ENCODE measurements at regions not wholly inside any gene's neighbourhood (a gene's known extent, or its start where the extent isn't known, plus 50 kb on each side); places are given as distances from the start of the nearest gene placed in this dataset.
A peak's percentile ranks its signal among the peaks of the same experiment; 100 is the strongest.

GRCh38 chr3:167188592-167188991 is 191.5 kb downstream of the ZBBX start:
- peak; percentile 69 for ATAC-seq
- H3K27ac ChIP-seq = no peak overlapping the region
- TF ChIP-seq CTCF (IDR thresholded peaks at IDR 0.05) (no peak), POLR2A (IDR thresholded peaks at IDR 0.05) (no peak)
- H3K9me3 ChIP-seq = no peaks in the 10 kb centered on the region
- H3K36me3 ChIP-seq (replicated peaks in 1 of 2; ENCODE audit: insufficient read depth in 1 of 2, low read depth in 2 of 2) = no peaks in the 10 kb centered on the region
- H3K4me3 ChIP-seq = no peak overlapping the region
- DNase-seq = no peak
- intact Hi-C loops (cut with DNase I) = no loop called here
- peaks cover 5% of the 10 kb centered on the region for H3K4me1 ChIP-seq
- no peaks in the 10 kb centered on the region for H3K27me3 ChIP-seq

GRCh38 chr3:167187221-167187620 is 192.9 kb downstream of the ZBBX start:
- intact Hi-C loops (cut with DNase I) = no loop called here
- ATAC-seq = no peak
- no peak for TF ChIP-seq POLR2A (IDR thresholded peaks at IDR 0.05)
- no peak for TF ChIP-seq CTCF (IDR thresholded peaks at IDR 0.05)
- Histone ChIP-seq H3K4me3 (no peak overlapping the region), H3K36me3 (replicated peaks in 1 of 2; ENCODE audit: insufficient read depth in 1 of 2, low read depth in 2 of 2) (no peaks in the 10 kb centered on the region), H3K9me3 (no peaks in the 10 kb centered on the region), H3K27ac (no peak overlapping the region), H3K27me3 (no peaks in the 10 kb centered on the region), H3K4me1 (peaks cover 5% of the 10 kb centered on the region)
- WGBS, 2 donors = 68 to 72% methylated on average over 2 of the region's 2 CpGs
- DNase-seq = no peak

- Histone ChIP-seq H3K9me3 (no peaks in the 10 kb centered on the region), H3K36me3 (replicated peaks in 1 of 2; ENCODE audit: insufficient read depth in 1 of 2, low read depth in 2 of 2) (no peaks in the 10 kb centered on the region), H3K27me3 (no peaks in the 10 kb centered on the region), H3K4me1 (peaks cover 5% of the 10 kb centered on the region), H3K4me3 (no peak overlapping the region), H3K27ac (no peak overlapping the region)
- ATAC-seq = no peak
- DNase-seq = peak in 1 of 4 donors; percentile 9
- TF ChIP-seq POLR2A (IDR thresholded peaks at IDR 0.05) (no peak), CTCF (IDR thresholded peaks at IDR 0.05) (no peak)
- 69 to 72% methylated on average over 2 to 3 of the region's 3 CpGs for WGBS, 2 donors
- intact Hi-C loops (cut with DNase I) = no loop called here
Measured at GRCh38 chr3:167184511-167184910, 195.6 kb downstream of the ZBBX start.

- ATAC-seq (no peak), DNase-seq (no peak)
- 66 to 68% methylated on average over 1 of the region's 1 CpG for WGBS, 2 donors
- peaks cover 0 to 5% (median 0%) of the 10 kb centered on the region in 3 donors for H3K9me3 ChIP-seq
- no peak overlapping the region for H3K27ac ChIP-seq
- no peaks in the 10 kb centered on the region for H3K36me3 ChIP-seq (replicated peaks in 1 of 2; ENCODE audit: insufficient read depth in 1 of 2, low read depth in 2 of 2)
- H3K4me1 ChIP-seq = peaks cover 5% of the 10 kb centered on the region
- no peak for TF ChIP-seq POLR2A (IDR thresholded peaks at IDR 0.05)
- no peak for TF ChIP-seq CTCF (IDR thresholded peaks at IDR 0.05)
- intact Hi-C loops (cut with DNase I) = no loop called here
- no peak overlapping the region for H3K4me3 ChIP-seq
- H3K27me3 ChIP-seq = no peaks in the 10 kb centered on the region
Measured at GRCh38 chr3:167172377-167172776, 207.7 kb downstream of the ZBBX start.

GRCh38 chr3:167167491-167167890 is 212.6 kb downstream of the ZBBX start:
- intact Hi-C loops (cut with DNase I) = no loop called here
- Histone ChIP-seq H3K4me3 (no peak overlapping the region), H3K9me3 (no peaks in the 10 kb centered on the region), H3K4me1 (peaks cover 34% of the 10 kb centered on the region), H3K36me3 (replicated peaks in 1 of 2; ENCODE audit: insufficient read depth in 1 of 2, low read depth in 2 of 2) (no peaks in the 10 kb centered on the region), H3K27me3 (no peaks in the 10 kb centered on the region), H3K27ac (no peak overlapping the region)
- TF ChIP-seq POLR2A (IDR thresholded peaks at IDR 0.05) (no peak), CTCF (IDR thresholded peaks at IDR 0.05) (no peak)
- no peak for DNase-seq
- no peak for ATAC-seq
- WGBS, 2 donors = 55 to 66% methylated on average over 3 of the region's 3 CpGs

Data from body of pancreas (tissue), 4 donors.